ENCODE measurements at regions not wholly inside any gene's neighbourhood (a gene's known extent, or its start where the extent isn't known, plus 50 kb on each side); places are given as distances from the start of the nearest gene placed in this dataset.

GRCh38 chr13:73465617-73465971, 406.8 kb downstream of the KLF5 start:
- no peak for TF ChIP-seq CTCF (IDR thresholded peaks at IDR 0.05; ENCODE audit: insufficient read depth, low read length, missing control alignments)
- ChIA-PET CTCF (interaction anchor here (1.2 kb wide), 1 partner anchor 627 kb away, joined by 3 read pairs; no protein-coding TSS in a partner anchor), POLR2A (no interaction called here)
- H3K4me3 ChIP-seq (ENCODE audit: low read depth, low read length) = no peak overlapping the region
- no peak for DNase-seq (ENCODE audit: low read depth, low spot score)

- DNase-seq (ENCODE audit: low read depth, low spot score) = no peak
- TF ChIP-seq CTCF (IDR thresholded peaks at IDR 0.05; ENCODE audit: insufficient read depth, low read length, missing control alignments) = no peak
- POLR2A ChIA-PET = no interaction called here
- H3K4me3 ChIP-seq (ENCODE audit: low read depth, low read length) = no peak overlapping the region
- CTCF ChIA-PET = interaction anchor here (0.6 to 1.2 kb wide), 2 partner anchors 56 to 626 kb away, joined by 3 read pairs; no protein-coding TSS in a partner anchor
These were observed 406.2 kb downstream of the KLF5 start for GRCh38 chr13:73464758-73465616.

GRCh38 chr13:73462241-73462640, 403.4 kb downstream of the KLF5 start:
- no peak for DNase-seq (ENCODE audit: low read depth, low spot score)
- no peak for TF ChIP-seq CTCF (IDR thresholded peaks at IDR 0.05; ENCODE audit: insufficient read depth, low read length, missing control alignments)
- POLR2A ChIA-PET = interaction anchor here (0.7 kb wide), 1 partner anchor 194 kb away, joined by 3 read pairs; no protein-coding TSS in a partner anchor
- no peak overlapping the region for H3K4me3 ChIP-seq (ENCODE audit: low read depth, low read length)
- CTCF ChIA-PET = no interaction called here

- no peak for DNase-seq (ENCODE audit: low read depth, low spot score)
- CTCF ChIA-PET = no interaction called here
- no peak overlapping the region for H3K4me3 ChIP-seq (ENCODE audit: low read depth, low read length)
- no peak for TF ChIP-seq CTCF (IDR thresholded peaks at IDR 0.05; ENCODE audit: insufficient read depth, low read length, missing control alignments)
- POLR2A ChIA-PET = no interaction called here
These were observed 392.6 kb downstream of the KLF5 start for GRCh38 chr13:73451221-73452029.

- no peak for TF ChIP-seq CTCF (IDR thresholded peaks at IDR 0.05; ENCODE audit: insufficient read depth, low read length, missing control alignments)
- POLR2A ChIA-PET = no interaction called here
- no peak overlapping the region for H3K4me3 ChIP-seq (ENCODE audit: low read depth, low read length)
- CTCF ChIA-PET = no interaction called here
- DNase-seq (ENCODE audit: low read depth, low spot score) = no peak
These were observed 391.8 kb downstream of the KLF5 start for GRCh38 chr13:73450583-73450982.

GRCh38 chr13:73449252-73449651, 390.4 kb downstream of the KLF5 start:
- H3K4me3 ChIP-seq (ENCODE audit: low read depth, low read length) = no peak overlapping the region
- no peak for TF ChIP-seq CTCF (IDR thresholded peaks at IDR 0.05; ENCODE audit: insufficient read depth, low read length, missing control alignments)
- ChIA-PET POLR2A (no interaction called here), CTCF (no interaction called here)
- DNase-seq (ENCODE audit: low read depth, low spot score) = no peak
